Stimulated activated CD4-positive, alpha-beta T cell treated with anti-CD3 and anti-CD28 coated beads, TNF-alpha, amount 100 ng/mL, for 48 hours (primary cell): ENCODE measurements at regions not wholly inside any gene's neighbourhood (a gene's known extent, or its start where the extent isn't known, plus 50 kb on each side); places are given as distances from the start of the nearest gene placed in this dataset.

Experiments
- DNase-seq, 3 donors: peaks; one replicate each; pipeline ENCODE4 v3.0.0-alpha.2; 2020; ENCODE audit warnings: low read depth in 3 of 3

GRCh38 chr4:120525106-120525505 is 397.4 kb downstream of the PRDM5 start:
- no peak for DNase-seq

- DNase-seq: no peak
Observed at GRCh38 chr4:120524237-120524636, 398.3 kb downstream of the PRDM5 start.

- DNase-seq: no peak
Observed at GRCh38 chr4:120520761-120521160, 401.8 kb downstream of the PRDM5 start.

GRCh38 chr4:120517966-120518365 is 404.6 kb downstream of the PRDM5 start:
- DNase-seq: no peak

- DNase-seq: no peak
Observed at GRCh38 chr4:120509719-120510118, 412.8 kb downstream of the PRDM5 start.

GRCh38 chr4:120509222-120509621 is 413.3 kb downstream of the PRDM5 start:
- DNase-seq: no peak

GRCh38 chr4:120508036-120508435 is 414.5 kb downstream of the PRDM5 start:
- DNase-seq: no peak

GRCh38 chr4:120506536-120506935 is 416.0 kb downstream of the PRDM5 start:
- DNase-seq: no peak

GRCh38 chr4:120498678-120499077 is 423.8 kb downstream of the PRDM5 start:
- DNase-seq: no peak

GRCh38 chr4:120491481-120491880 is 424.8 kb upstream of the MAD2L1 start:
- DNase-seq: no peak

GRCh38 chr4:120481756-120482155 is 415.1 kb upstream of the MAD2L1 start:
- DNase-seq: no peak

- DNase-seq: no peak
Observed at GRCh38 chr4:120472447-120473131, 405.9 kb upstream of the MAD2L1 start.

- no peak for DNase-seq
Observed at GRCh38 chr4:120466429-120466828, 399.8 kb upstream of the MAD2L1 start.

GRCh38 chr4:120454788-120455187 is 388.1 kb upstream of the MAD2L1 start:
- DNase-seq: no peak

- no peak for DNase-seq
Observed at GRCh38 chr4:120452536-120452935, 385.9 kb upstream of the MAD2L1 start.

GRCh38 chr4:120452001-120452400 is 385.4 kb upstream of the MAD2L1 start:
- no peak for DNase-seq

GRCh38 chr4:120447774-120448173 is 381.1 kb upstream of the MAD2L1 start:
- DNase-seq: no peak

GRCh38 chr4:120446051-120446567 is 379.5 kb upstream of the MAD2L1 start:
- DNase-seq: no peak

GRCh38 chr4:120445186-120445585 is 378.5 kb upstream of the MAD2L1 start:
- DNase-seq: no peak

- DNase-seq: no peak
Observed at GRCh38 chr4:120443116-120443515, 376.5 kb upstream of the MAD2L1 start.

GRCh38 chr4:120440730-120441129 is 374.1 kb upstream of the MAD2L1 start:
- no peak for DNase-seq

GRCh38 chr4:120435179-120435578 is 368.5 kb upstream of the MAD2L1 start:
- DNase-seq: no peak

- DNase-seq: no peak
Observed at GRCh38 chr4:120434756-120435155, 368.1 kb upstream of the MAD2L1 start.

GRCh38 chr4:120432301-120432860 is 365.7 kb upstream of the MAD2L1 start:
- no peak for DNase-seq
